Endothelial cell of umbilical vein (primary cell): ENCODE measurements at regions not wholly inside any gene's neighbourhood (a gene's known extent, or its start where the extent isn't known, plus 50 kb on each side); places are given as distances from the start of the nearest gene placed in this dataset.

ENCODE experiments used
- EZH2 ChIP-seq: IDR thresholded peaks from 2 replicates; pipeline ENCODE4 v1.6.1; 2012; ENCODE audit warnings: borderline replicate concordance, low read depth, mild to moderate bottlenecking, moderate library complexity, low read length, inconsistent platforms; ENCODE audit not compliant: severe bottlenecking
- GATA2 ChIP-seq: IDR thresholded peaks from 2 replicates; pipeline ENCODE4 v1.7.0; 2011; ENCODE audit warnings: low read depth, mild to moderate bottlenecking, moderate library complexity, mixed read lengths, low read length; ENCODE audit not compliant: insufficient read length, insufficient read depth
- JUN ChIP-seq: IDR thresholded peaks from 2 replicates; pipeline ENCODE4 v1.6.1; 2011; ENCODE audit warnings: borderline replicate concordance, low read depth; ENCODE audit not compliant: insufficient read length, insufficient read depth
- POLR2A ChIP-seq: IDR thresholded peaks from 2 replicates; pipeline ENCODE4 v1.6.1; 2012; ENCODE audit warnings: low read depth, mild to moderate bottlenecking, control low read depth, low read length
- POLR2AphosphoS5 ChIP-seq: IDR thresholded peaks from 2 replicates; pipeline ENCODE4 v1.6.1; 2012; ENCODE audit warnings: low read depth, mild to moderate bottlenecking, control low read depth, low read length, moderate library complexity; ENCODE audit not compliant: insufficient read depth
- TF ChIP-seq, protein P1 (sequence below), 2 donors: IDR thresholded peaks; 1 replicate in 1 of 2; 2 replicates in 1 of 2; pipeline ENCODE4 v1.5.1; 2011; ENCODE audit warnings: low read length in 2 of 2, mild to moderate bottlenecking in 2 of 2, moderate library complexity in 2 of 2, control low read depth in 1 of 2, inconsistent platforms in 1 of 2, low read depth in 1 of 2; ENCODE audit not compliant: insufficient read depth in 1 of 2; ENCODE audit errors: extremely low read depth in 1 of 2
- TF ChIP-seq, protein P2 (sequence below): IDR thresholded peaks from 2 replicates; pipeline ENCODE4 v1.6.1; 2011; ENCODE audit not compliant: insufficient read depth, insufficient read length

DNA sequence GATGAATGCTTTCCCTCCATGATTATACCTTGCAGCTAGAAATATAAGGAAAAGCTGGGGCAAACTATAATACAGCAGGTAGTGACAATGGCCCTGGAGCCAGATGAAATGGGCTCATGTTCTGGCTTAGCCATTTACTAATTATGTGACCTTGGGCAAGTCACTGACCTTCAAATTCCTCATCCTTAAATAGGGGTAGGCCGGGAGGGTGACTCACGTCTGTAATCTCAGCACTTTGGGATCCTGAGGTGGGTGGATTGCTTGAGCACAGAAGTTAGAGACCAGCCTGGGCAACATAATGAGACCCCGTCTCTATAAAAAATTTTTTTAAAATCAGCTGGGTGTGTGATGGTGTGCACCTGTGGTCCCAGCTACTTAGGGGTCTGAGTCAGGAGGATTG, 155.4 kb downstream of the C12orf75 start:
- TF ChIP-seq JUN = peak; percentile 36
- no peak for TF ChIP-seq EZH2
- TF ChIP-seq, protein P1, sequence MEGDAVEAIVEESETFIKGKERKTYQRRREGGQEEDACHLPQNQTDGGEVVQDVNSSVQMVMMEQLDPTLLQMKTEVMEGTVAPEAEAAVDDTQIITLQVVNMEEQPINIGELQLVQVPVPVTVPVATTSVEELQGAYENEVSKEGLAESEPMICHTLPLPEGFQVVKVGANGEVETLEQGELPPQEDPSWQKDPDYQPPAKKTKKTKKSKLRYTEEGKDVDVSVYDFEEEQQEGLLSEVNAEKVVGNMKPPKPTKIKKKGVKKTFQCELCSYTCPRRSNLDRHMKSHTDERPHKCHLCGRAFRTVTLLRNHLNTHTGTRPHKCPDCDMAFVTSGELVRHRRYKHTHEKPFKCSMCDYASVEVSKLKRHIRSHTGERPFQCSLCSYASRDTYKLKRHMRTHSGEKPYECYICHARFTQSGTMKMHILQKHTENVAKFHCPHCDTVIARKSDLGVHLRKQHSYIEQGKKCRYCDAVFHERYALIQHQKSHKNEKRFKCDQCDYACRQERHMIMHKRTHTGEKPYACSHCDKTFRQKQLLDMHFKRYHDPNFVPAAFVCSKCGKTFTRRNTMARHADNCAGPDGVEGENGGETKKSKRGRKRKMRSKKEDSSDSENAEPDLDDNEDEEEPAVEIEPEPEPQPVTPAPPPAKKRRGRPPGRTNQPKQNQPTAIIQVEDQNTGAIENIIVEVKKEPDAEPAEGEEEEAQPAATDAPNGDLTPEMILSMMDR (IDR thresholded peaks at IDR 0.05; ENCODE audit: extremely low read depth in 1 of 2, insufficient read depth in 1 of 2, low read depth in 1 of 2, low read length in 2 of 2) = no peak
- TF ChIP-seq POLR2AphosphoS5 = no peak
- TF ChIP-seq POLR2A = no peak
- TF ChIP-seq, protein P2, sequence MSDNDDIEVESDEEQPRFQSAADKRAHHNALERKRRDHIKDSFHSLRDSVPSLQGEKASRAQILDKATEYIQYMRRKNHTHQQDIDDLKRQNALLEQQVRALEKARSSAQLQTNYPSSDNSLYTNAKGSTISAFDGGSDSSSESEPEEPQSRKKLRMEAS = no peak
- no peak for TF ChIP-seq GATA2
